GM12878 (cell line): ENCODE measurements at regions not wholly inside any gene's neighbourhood (a gene's known extent, or its start where the extent isn't known, plus 50 kb on each side); places are given as distances from the start of the nearest gene placed in this dataset.

Experiments
- ATAC-seq: fragments of 200-7000 bp; cut with Tn5 transposase; 3 replicates; pipeline ENCODE4 v1.9.1; 2020; ENCODE audit warnings: mild to moderate bottlenecking, moderate library complexity
- BruUV-seq: library from RNA; stranded (reverse); fragments of 400-500 nt; replicated peaks from 2 replicates; lab custom pipeline; 2021; lab: Mats Ljungman, UMichigan
- CTCF ChIA-PET: fragments of 300-600 bp; sonication (Branson Sonifier 250); formaldehyde crosslinking; extraction: SDS; loops from one replicate; lab custom pipeline; 2021; ENCODE audit warnings: inconsistent platforms; lab: Yijun Ruan, JAX
- POLR2A ChIA-PET: fragments of 350-600 bp; formaldehyde crosslinking; extraction: SDS; loops from one replicate; lab custom pipeline; 2021; ENCODE audit warnings: inconsistent platforms; lab: Charles Lee
- RAD21 ChIA-PET: fragments of 300-600 bp; sonication (Branson Sonifier 250); formaldehyde crosslinking; loops from one replicate; lab custom pipeline; 2023; ENCODE audit warnings: antibody characterized with exemption; ENCODE audit not compliant: unreplicated experiment; lab: Charles Lee
- SMC1A ChIA-PET: fragments of 300-600 bp; sonication (Branson Sonifier 250); formaldehyde crosslinking; loops from one replicate; lab custom pipeline; 2023; ENCODE audit not compliant: unreplicated experiment, uncharacterized antibody; lab: Charles Lee
- DNase-seq: peaks from one replicate; pipeline ENCODE4 v3.0.0-alpha.2; 2011; ENCODE audit warnings: low read depth, low spot score
- FAIRE-seq: peaks from 3 replicates; lab custom pipeline; 2011; peaks lifted over from hg19 to GRCh38; lab: Jason Lieb, UNC
- H2AFZ ChIP-seq: 2 replicates; pipeline ENCODE4 v1.6.0; 2011; ENCODE audit warnings: low read depth, low read length, control low read depth; ENCODE audit not compliant: control insufficient read depth
- H3K27ac ChIP-seq: 2 replicates; pipeline ENCODE4 v1.5.1; 2011; ENCODE audit warnings: control low read depth; ENCODE audit not compliant: control insufficient read depth, insufficient read depth
- H3K27me3 ChIP-seq, 2 experiments: replicated peaks in 1 of 2; 2 replicates each; pipeline versions ENCODE4 v1.6.0 to v1.6.1; 2011; ENCODE audit warnings: low read length in 1 of 2; ENCODE audit not compliant: control insufficient read depth in 2 of 2, insufficient read depth in 2 of 2
- H3K36me3 ChIP-seq, 2 experiments: 2 replicates each; pipeline ENCODE4 v1.5.1; 2011; ENCODE audit warnings: low read length in 1 of 2; ENCODE audit not compliant: control insufficient read depth in 2 of 2, insufficient read depth in 2 of 2
- H3K4me1 ChIP-seq: 2 replicates; pipeline ENCODE4 v1.6.1; 2011; ENCODE audit warnings: mild to moderate bottlenecking, low read length, moderate library complexity, mixed read lengths; ENCODE audit not compliant: control insufficient read depth, insufficient read depth
- H3K4me2 ChIP-seq: 2 replicates; pipeline ENCODE4 v1.6.0; 2011; ENCODE audit warnings: control low read depth; ENCODE audit not compliant: control insufficient read depth, insufficient read depth
- H3K4me3 ChIP-seq: fragments of 200-600 bp; sonication (generic); 2 replicates; pipeline ENCODE4 v1.5.1; 2016
- H3K79me2 ChIP-seq: 2 replicates; pipeline ENCODE4 v1.6.0; 2011; ENCODE audit warnings: low read length; ENCODE audit not compliant: control insufficient read depth, insufficient read depth
- H3K9ac ChIP-seq: 2 replicates; pipeline ENCODE4 v1.8.0; 2011; ENCODE audit warnings: low read length, control low read depth, mixed read lengths; ENCODE audit not compliant: control insufficient read depth, insufficient read depth
- H3K9me3 ChIP-seq: replicated peaks from 3 replicates; pipeline ENCODE4 v1.5.1; 2011; ENCODE audit warnings: mild to moderate bottlenecking, low read length; ENCODE audit not compliant: control insufficient read depth, insufficient read depth
- H4K20me1 ChIP-seq: 2 replicates; pipeline ENCODE4 v1.6.0; 2011; ENCODE audit not compliant: control insufficient read depth, insufficient read depth
- EGR1 ChIP-seq, 2 experiments: IDR thresholded peaks; 1 replicate in 1 of 2; 2 replicates in 1 of 2; pipeline ENCODE4 v1.6.1; 2011 to 2012; ENCODE audit warnings: low read depth in 2 of 2, low read length in 2 of 2, borderline replicate concordance in 1 of 2, mild to moderate bottlenecking in 1 of 2, moderate library complexity in 1 of 2
- EP300 ChIP-seq, 2 experiments: fragments of 150-350 bp in 1 of 2; IDR thresholded peaks; 2 replicates each; pipeline ENCODE4 v1.6.1; 2011 to 2012; ENCODE audit warnings: low read depth in 2 of 2, low read length in 2 of 2, borderline replicate concordance in 1 of 2, improper control_type of control experiment in 1 of 2, inconsistent platforms in 1 of 2; ENCODE audit not compliant: control insufficient read depth in 1 of 2
- ETV6 ChIP-seq, 2 experiments: fragments of 450-650 bp in 1 of 2; IDR thresholded peaks in 1 of 2; conservative IDR thresholded peaks in 1 of 2; 2 replicates each; pipeline ENCODE4 v1.6.1; 2014; ENCODE audit warnings: antibody characterized with exemption in 1 of 2, borderline replicate concordance in 1 of 2, low read depth in 1 of 2, mild to moderate bottlenecking in 1 of 2, moderate library complexity in 1 of 2
- LARP7 ChIP-seq: fragments of 450-650 bp; IDR thresholded peaks from 2 replicates; pipeline ENCODE4 v1.6.1; 2017; ENCODE audit warnings: mild to moderate bottlenecking
- WGBS: methylation state at CpG from one replicate; pipeline ENCODE4 v1.1.6; 2016; ENCODE audit warnings: low lambda C conversion rate; ENCODE audit not compliant: insufficient replicate concordance, insufficient coverage; ENCODE audit errors: missing lambda C conversion rate; 5-methylcytosine and 5-hydroxymethylcytosine counted together
- in situ Hi-C: fragments of 300-500 bp; cut with MboI; formaldehyde crosslinking; loops from 9 replicates; pipeline ENCODE4 v1.14.3; 2018; ENCODE audit warnings: mixed read lengths
- intact Hi-C: fragments of 100-400 bp; cut with micrococcal nuclease; formaldehyde crosslinking; loops from one replicate; pipeline ENCODE4 v1.14.2; 2022; ENCODE audit not compliant: unreplicated experiment
- TF ChIP-seq, protein P1 (sequence below), 3 experiments: IDR thresholded peaks in 2 of 3; conservative IDR thresholded peaks in 1 of 3; 2 replicates each; pipeline ENCODE4 v1.5.1; 2011; ENCODE audit warnings: low read depth in 3 of 3, low read length in 3 of 3, mild to moderate bottlenecking in 3 of 3, control low read depth in 2 of 3, moderate library complexity in 2 of 3, inconsistent platforms in 1 of 3, mixed read lengths in 1 of 3; ENCODE audit not compliant: control insufficient read depth in 2 of 3, insufficient read depth in 1 of 3; ENCODE audit errors: extremely low read depth in 1 of 3

DNA sequence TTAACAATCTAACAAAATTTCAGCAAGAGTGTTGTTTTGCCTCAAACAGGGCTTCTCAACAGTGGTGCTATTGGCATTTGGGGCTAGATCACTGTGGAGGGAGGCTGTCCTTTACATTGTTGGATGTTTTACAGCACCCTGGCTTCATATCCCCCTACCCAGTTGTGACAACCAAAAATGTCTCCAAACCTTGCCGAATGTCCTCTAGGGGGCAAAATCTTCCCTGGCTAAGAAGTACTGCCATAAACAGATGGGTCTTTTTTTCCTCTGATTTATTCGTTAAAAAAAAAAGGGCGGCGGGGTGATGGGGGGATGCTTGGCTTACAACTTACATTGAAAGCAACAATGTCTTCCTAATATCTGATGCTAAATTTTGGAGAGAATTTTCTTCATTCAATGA lies 207.6 kb upstream of the CCDC150 start:
- peaks cover 3% of the 10 kb centered on the region; the same call in 2 of the 3 replicates for H3K9me3 ChIP-seq
- TF ChIP-seq EP300 (IDR thresholded peaks at IDR 0.05; ENCODE audit: borderline replicate concordance in 1 of 2, control insufficient read depth in 1 of 2, low read depth in 2 of 2, low read length in 2 of 2) (no peak), LARP7 (no peak), EGR1 (IDR thresholded peaks at IDR 0.05; ENCODE audit: borderline replicate concordance in 1 of 2, low read depth in 2 of 2, low read length in 2 of 2) (no peak), ETV6 (conservative IDR thresholded peaks at IDR 0.05 in 1 of 2, IDR thresholded peaks at IDR 0.05 in 1 of 2; ENCODE audit: borderline replicate concordance in 1 of 2, low read depth in 1 of 2) (no peak)
- TF ChIP-seq, protein P1, sequence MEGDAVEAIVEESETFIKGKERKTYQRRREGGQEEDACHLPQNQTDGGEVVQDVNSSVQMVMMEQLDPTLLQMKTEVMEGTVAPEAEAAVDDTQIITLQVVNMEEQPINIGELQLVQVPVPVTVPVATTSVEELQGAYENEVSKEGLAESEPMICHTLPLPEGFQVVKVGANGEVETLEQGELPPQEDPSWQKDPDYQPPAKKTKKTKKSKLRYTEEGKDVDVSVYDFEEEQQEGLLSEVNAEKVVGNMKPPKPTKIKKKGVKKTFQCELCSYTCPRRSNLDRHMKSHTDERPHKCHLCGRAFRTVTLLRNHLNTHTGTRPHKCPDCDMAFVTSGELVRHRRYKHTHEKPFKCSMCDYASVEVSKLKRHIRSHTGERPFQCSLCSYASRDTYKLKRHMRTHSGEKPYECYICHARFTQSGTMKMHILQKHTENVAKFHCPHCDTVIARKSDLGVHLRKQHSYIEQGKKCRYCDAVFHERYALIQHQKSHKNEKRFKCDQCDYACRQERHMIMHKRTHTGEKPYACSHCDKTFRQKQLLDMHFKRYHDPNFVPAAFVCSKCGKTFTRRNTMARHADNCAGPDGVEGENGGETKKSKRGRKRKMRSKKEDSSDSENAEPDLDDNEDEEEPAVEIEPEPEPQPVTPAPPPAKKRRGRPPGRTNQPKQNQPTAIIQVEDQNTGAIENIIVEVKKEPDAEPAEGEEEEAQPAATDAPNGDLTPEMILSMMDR (IDR thresholded peaks at IDR 0.05 in 2 of 3, conservative IDR thresholded peaks at IDR 0.05 in 1 of 3; ENCODE audit: control insufficient read depth in 2 of 3, extremely low read depth in 1 of 3, insufficient read depth in 1 of 3, low read depth in 3 of 3, low read length in 3 of 3): peak in 2 of 3 experiments; percentile 6 to 15; a peak in 1 of 6 replicates
- H3K4me3 ChIP-seq: no peak overlapping the region
- 0 out of 3 replicates have a peak, but pooled peaks have one; percentile 32 for ATAC-seq
- H3K27me3 ChIP-seq: no peaks in the 10 kb centered on the region
- no peak for FAIRE-seq
- H4K20me1 ChIP-seq: no peaks in the 10 kb centered on the region
- H3K9ac ChIP-seq: no peak overlapping the region
- BruUV-seq: no TSS peak
- no peaks in the 10 kb centered on the region for H3K79me2 ChIP-seq
- in situ Hi-C loops: no loop called here
- intact Hi-C loops: no loop called here
- H3K4me2 ChIP-seq: no peak overlapping the region
- no peak overlapping the region for H2AFZ ChIP-seq
- H3K27ac ChIP-seq: no peak overlapping the region
- 80% methylated on average over 4 of the region's 4 CpGs for WGBS
- ChIA-PET SMC1A (interaction anchor here (1.0 to 9.5 kb wide), 7 partner anchors 10 to 1273 kb away, joined by 3 to 72 read pairs (median 3); partner anchors contain the start of gene MARS2), CTCF (interaction anchor here (1.0 to 10.7 kb wide), 6 partner anchors 10 to 51 kb away, joined by 3 to 100 read pairs (median 8); no protein-coding TSS in a partner anchor), RAD21 (interaction anchor here (0.6 to 8.8 kb wide), 5 partner anchors 9 to 189 kb away, joined by 3 to 66 read pairs (median 4); no protein-coding TSS in a partner anchor), POLR2A (interaction anchor here (0.8 kb wide), 1 partner anchor 16 kb away, joined by 3 read pairs; no protein-coding TSS in a partner anchor)
- H3K4me1 ChIP-seq: peaks cover 28% of the 10 kb centered on the region
- no peak for DNase-seq
- H3K36me3 ChIP-seq: no peaks in the 10 kb centered on the region
